GM19043 (cell line): ENCODE measurements at regions not wholly inside any gene's neighbourhood (a gene's known extent, or its start where the extent isn't known, plus 50 kb on each side); places are given as distances from the start of the nearest gene placed in this dataset.
"Not testable (repeated sequence)": the region's sequence is repeated elsewhere in the genome, so short reads cannot be mapped to it uniquely, and the experiment has no call there.

Source experiments
- ATAC-seq: cut with Tn5 transposase; IDR thresholded peaks from one replicate; pipeline ENCODE4 v1.9.1; 2021; ENCODE audit warnings: low read depth; ENCODE audit not compliant: unreplicated experiment

GRCh38 chr7:146057958-146058357 lies 58.6 kb upstream of the CNTNAP2 start:
- no peak for ATAC-seq

- ATAC-seq, result no peak
Measured at GRCh38 chr7:146054909-146055308, 61.7 kb upstream of the CNTNAP2 start.

- no peak for ATAC-seq
Measured at GRCh38 chr7:146053492-146053891, 63.1 kb upstream of the CNTNAP2 start.

- not testable (repeated sequence) for ATAC-seq
Measured at GRCh38 chr7:146043310-146043709, 73.3 kb upstream of the CNTNAP2 start.

GRCh38 chr7:146028251-146028750 lies 88.3 kb upstream of the CNTNAP2 start:
- ATAC-seq, result no peak

- ATAC-seq, result no peak
Measured at GRCh38 chr7:146027243-146027642, 89.4 kb upstream of the CNTNAP2 start.

- ATAC-seq, result no peak
Measured at GRCh38 chr7:146022776-146023175, 93.8 kb upstream of the CNTNAP2 start.

- not testable (repeated sequence) for ATAC-seq
Measured at GRCh38 chr7:146019041-146020004, 97.3 kb upstream of the CNTNAP2 start.

GRCh38 chr7:146017366-146017765 lies 99.2 kb upstream of the CNTNAP2 start:
- not testable (repeated sequence) for ATAC-seq

GRCh38 chr7:146014154-146014553 lies 102.4 kb upstream of the CNTNAP2 start:
- ATAC-seq, result not testable (repeated sequence)

GRCh38 chr7:146008293-146008692 lies 108.3 kb upstream of the CNTNAP2 start:
- no peak for ATAC-seq

GRCh38 chr7:146004805-146005204 lies 111.8 kb upstream of the CNTNAP2 start:
- ATAC-seq, result no peak

- peak; percentile 83 for ATAC-seq
Measured at GRCh38 chr7:146002431-146003078, 114.0 kb upstream of the CNTNAP2 start.

GRCh38 chr7:146002008-146002407 lies 114.6 kb upstream of the CNTNAP2 start:
- ATAC-seq, result no peak

GRCh38 chr7:146000882-146001281 lies 115.7 kb upstream of the CNTNAP2 start:
- ATAC-seq, result no peak

GRCh38 chr7:145989469-145989868 lies 127.1 kb upstream of the CNTNAP2 start:
- ATAC-seq, result no peak

GRCh38 chr7:145986248-145986874 lies 130.2 kb upstream of the CNTNAP2 start:
- no peak for ATAC-seq

GRCh38 chr7:145978769-145979168 lies 137.8 kb upstream of the CNTNAP2 start:
- ATAC-seq, result no peak

GRCh38 chr7:145959981-145960380 lies 156.6 kb upstream of the CNTNAP2 start:
- no peak for ATAC-seq

GRCh38 chr7:145957160-145957890 lies 159.3 kb upstream of the CNTNAP2 start:
- no peak for ATAC-seq
